D721Med (cell line): ENCODE measurements at regions not wholly inside any gene's neighbourhood (a gene's known extent, or its start where the extent isn't known, plus 50 kb on each side); places are given as distances from the start of the nearest gene placed in this dataset.
A peak's percentile ranks its signal among the peaks of the same experiment; 100 is the strongest.

ENCODE experiments used
- DNase-seq: peaks from one replicate; pipeline ENCODE4 v3.0.0; 2011; ENCODE audit warnings: low spot score; ENCODE audit not compliant: insufficient read length
- FAIRE-seq: peaks from 2 replicates; lab custom pipeline; 2011; peaks lifted over from hg19 to GRCh38; lab: Jason Lieb, UNC
- CTCF ChIP-seq: IDR thresholded peaks from 2 replicates; pipeline ENCODE4 v1.5.1; 2012; ENCODE audit warnings: mild to moderate bottlenecking, control low read depth; ENCODE audit not compliant: insufficient read depth; ENCODE audit errors: missing control alignments

DNA sequence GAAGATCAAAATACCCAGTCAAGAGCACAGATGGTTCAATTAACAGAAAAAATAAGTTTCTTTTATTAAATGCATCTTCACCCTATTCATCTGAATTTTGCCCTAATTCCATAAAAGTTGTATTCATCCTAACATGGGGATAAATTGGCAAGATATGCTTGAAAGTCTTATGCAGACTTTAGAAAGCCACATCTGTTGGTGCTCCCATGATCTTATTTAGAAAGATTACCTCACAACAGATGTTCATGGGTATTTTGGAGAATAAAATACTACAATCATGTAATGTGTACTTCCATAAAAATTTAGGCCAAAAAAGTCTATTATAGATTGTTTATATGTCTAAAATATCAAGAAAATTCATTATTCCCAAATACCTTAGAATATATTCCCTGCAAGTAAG is 510.3 kb downstream of the TECRL start:
- TF ChIP-seq CTCF = no peak
- DNase-seq = no peak
- no peak for FAIRE-seq

GRCh38 chr4:63894161-63894560 is 515.1 kb downstream of the TECRL start:
- FAIRE-seq (no peak), DNase-seq (no peak)
- no peak for TF ChIP-seq CTCF

DNA sequence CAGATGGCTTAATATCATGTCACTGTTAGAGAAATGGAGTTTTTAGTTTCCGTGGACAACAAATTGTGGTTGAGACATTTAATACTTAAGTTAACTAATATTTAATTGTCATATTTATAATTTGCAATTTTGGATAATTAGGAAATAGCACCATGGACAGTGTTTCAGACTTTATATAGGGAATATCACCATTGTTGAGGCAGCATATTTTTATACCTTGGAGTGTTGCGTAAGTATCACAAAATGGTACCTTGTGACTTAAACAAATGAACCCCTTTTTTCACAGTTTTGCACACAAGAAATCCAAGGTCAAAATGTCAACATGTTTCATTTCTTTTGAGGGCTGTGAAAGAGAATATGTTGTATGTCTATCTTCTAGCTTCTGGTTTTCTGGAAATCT is 539.9 kb downstream of the TECRL start:
- FAIRE-seq (no peak), DNase-seq (no peak)
- TF ChIP-seq CTCF = no peak

- no peak for TF ChIP-seq CTCF
- no peak for DNase-seq
- FAIRE-seq = no peak
Observed at GRCh38 chr4:63851496-63851895, 557.8 kb downstream of the TECRL start.

- no peak for DNase-seq
- FAIRE-seq = peak; percentile 25
- TF ChIP-seq CTCF = no peak
Observed at GRCh38 chr4:63841266-63841665, 568.0 kb downstream of the TECRL start.

DNA sequence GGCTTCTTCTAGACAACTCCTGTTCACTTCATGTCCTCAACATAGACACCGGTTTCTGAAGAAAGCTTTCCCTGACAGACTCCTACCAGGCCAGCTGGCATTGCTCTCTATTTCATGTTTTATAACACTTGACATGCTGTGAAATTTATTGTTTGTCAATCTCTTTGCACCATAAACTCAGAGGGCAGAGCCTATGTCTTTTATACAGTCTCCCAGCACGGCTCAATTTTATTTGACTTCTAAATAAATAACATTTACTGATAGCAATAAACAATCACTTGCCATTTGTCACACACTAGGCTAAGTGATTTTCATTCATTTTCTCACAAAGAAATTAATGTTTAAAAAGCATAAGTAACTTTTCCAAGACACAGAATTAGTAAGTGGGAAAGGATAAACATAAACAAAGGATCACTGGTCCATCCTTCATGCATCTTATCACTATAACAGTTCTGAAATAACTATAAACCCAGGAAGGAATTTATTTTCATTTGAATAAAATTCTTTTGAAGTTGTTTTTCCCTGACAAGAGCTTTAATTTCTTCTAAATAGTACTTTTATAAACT is 577.6 kb downstream of the TECRL start:
- FAIRE-seq = no peak
- no peak for DNase-seq
- no peak for TF ChIP-seq CTCF

- no peak for TF ChIP-seq CTCF
- DNase-seq (no peak), FAIRE-seq (no peak)
Observed at GRCh38 chr4:63817196-63817865, 591.9 kb downstream of the TECRL start.
